ENCODE measurements at regions not wholly inside any gene's neighbourhood (a gene's known extent, or its start where the extent isn't known, plus 50 kb on each side); places are given as distances from the start of the nearest gene placed in this dataset.

DNA sequence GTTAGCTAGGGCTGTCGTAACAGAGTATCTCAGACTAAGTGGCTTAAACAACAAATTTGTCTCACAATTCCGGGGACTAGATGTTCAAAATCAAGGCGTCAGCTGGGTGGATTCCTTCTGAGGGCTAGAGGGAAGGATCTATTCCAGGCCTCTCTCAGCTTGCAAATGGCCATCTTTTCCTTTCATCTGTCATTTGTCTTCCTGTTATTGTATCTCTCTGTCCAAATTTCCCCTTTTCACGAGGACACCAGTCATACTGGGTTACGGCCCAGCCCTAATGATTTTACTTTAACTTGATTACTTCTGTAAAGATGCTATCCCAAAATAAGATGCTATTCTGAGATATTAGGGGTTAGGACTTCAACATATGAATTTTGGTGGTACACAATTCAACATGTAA, 119.0 kb upstream of the CPSF6 start:
- Histone ChIP-seq H3K36me3 (no peaks in the 10 kb centered on the region), H3K4me3 (ENCODE audit: low read depth, low read length) (no peak overlapping the region), H3K27me3 (ENCODE audit: insufficient read depth, low read depth, severe bottlenecking) (no peaks in the 10 kb centered on the region), H3K27ac (no peak overlapping the region), H3K9me3 (ENCODE audit: severe bottlenecking) (no peaks in the 10 kb centered on the region)
- DNase-seq: no peak
- TF ChIP-seq, protein P1, sequence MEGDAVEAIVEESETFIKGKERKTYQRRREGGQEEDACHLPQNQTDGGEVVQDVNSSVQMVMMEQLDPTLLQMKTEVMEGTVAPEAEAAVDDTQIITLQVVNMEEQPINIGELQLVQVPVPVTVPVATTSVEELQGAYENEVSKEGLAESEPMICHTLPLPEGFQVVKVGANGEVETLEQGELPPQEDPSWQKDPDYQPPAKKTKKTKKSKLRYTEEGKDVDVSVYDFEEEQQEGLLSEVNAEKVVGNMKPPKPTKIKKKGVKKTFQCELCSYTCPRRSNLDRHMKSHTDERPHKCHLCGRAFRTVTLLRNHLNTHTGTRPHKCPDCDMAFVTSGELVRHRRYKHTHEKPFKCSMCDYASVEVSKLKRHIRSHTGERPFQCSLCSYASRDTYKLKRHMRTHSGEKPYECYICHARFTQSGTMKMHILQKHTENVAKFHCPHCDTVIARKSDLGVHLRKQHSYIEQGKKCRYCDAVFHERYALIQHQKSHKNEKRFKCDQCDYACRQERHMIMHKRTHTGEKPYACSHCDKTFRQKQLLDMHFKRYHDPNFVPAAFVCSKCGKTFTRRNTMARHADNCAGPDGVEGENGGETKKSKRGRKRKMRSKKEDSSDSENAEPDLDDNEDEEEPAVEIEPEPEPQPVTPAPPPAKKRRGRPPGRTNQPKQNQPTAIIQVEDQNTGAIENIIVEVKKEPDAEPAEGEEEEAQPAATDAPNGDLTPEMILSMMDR (IDR thresholded peaks at IDR 0.05; ENCODE audit: low read depth, low read length): no peak

DNA sequence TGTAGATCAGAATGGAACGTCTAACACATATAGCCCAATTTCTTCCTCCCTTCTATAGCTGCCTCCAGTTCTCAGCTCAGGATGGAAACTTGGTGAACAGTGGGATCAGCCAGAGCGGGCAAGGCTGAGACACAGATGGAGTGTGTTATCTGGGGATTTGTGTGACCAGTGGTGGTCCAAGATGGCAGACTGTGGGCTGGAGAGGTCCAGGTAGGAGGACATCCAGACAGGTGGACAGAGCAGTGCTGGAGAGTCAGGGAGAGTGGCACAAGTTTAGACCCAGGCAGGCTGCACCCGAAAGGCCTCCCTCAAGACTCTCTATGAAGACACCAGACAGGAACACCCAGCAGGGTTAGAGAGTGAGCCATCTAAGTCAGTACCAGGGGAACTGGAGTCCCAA, 116.1 kb upstream of the CPSF6 start:
- Histone ChIP-seq H3K4me3 (ENCODE audit: low read depth, low read length) (no peak overlapping the region), H3K9me3 (ENCODE audit: severe bottlenecking) (no peaks in the 10 kb centered on the region), H3K27ac (no peak overlapping the region), H3K36me3 (no peaks in the 10 kb centered on the region), H3K27me3 (ENCODE audit: insufficient read depth, low read depth, severe bottlenecking) (no peaks in the 10 kb centered on the region)
- no peak for DNase-seq
- TF ChIP-seq, protein P1 (IDR thresholded peaks at IDR 0.05; ENCODE audit: low read depth, low read length): no peak

DNA sequence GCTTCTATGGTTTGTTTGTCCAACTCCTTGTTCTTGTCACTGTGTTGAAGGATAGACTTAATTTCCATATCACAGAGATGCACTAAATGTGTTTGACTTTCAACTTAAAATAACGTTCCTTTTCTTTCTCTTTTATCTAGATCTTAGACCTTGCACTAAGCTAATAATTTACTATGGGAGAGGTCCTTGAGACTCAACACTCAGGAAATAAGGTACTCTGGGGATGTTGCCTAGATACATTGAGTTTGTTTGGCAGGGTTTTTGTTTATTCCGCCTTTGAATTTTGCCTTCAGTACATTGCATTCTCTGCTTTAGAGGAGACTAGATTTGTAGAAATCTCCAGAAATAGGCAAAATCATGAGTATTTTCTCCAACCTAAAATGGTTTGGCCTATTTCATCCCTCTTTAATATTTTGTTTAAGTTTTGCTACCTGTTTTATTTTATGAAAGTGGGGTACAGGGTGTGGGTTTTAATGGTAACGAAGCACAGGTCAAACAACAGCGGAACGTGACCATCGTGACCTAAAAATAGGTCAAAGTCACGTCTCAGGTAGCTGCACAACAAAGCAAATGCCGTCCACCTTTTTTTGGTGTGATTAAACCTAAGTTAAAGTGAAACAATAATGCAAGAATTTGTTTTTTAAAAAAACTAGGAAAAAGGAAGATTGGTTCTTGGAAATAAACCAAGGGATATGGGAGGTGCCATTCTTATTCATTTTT, 115.3 kb upstream of the CPSF6 start:
- Histone ChIP-seq H3K36me3 (no peaks in the 10 kb centered on the region), H3K27ac (no peak overlapping the region), H3K4me3 (ENCODE audit: low read depth, low read length) (no peak overlapping the region), H3K27me3 (ENCODE audit: insufficient read depth, low read depth, severe bottlenecking) (no peaks in the 10 kb centered on the region), H3K9me3 (ENCODE audit: severe bottlenecking) (no peaks in the 10 kb centered on the region)
- TF ChIP-seq, protein P1 (IDR thresholded peaks at IDR 0.05; ENCODE audit: low read depth, low read length): no peak
- DNase-seq: no peak

DNA sequence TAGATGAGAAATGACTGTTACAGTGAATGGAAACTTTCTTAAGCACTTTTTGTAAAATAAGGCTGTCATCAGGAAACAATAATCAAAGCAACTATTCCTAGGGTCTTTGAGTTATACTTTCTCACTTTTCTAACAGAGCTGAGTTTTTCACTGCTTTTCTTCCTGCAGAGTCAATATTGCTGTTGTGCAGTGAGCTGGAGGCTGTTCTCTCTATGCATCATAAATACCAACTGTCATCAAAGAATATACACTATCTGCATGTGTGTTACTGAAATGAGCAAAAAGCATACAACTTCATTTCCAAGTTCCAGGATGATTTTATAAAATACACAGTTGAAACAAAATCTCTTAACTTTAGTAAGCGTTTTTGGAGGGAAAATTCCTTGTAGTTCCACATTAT, 110.4 kb upstream of the CPSF6 start:
- TF ChIP-seq, protein P1 (IDR thresholded peaks at IDR 0.05; ENCODE audit: low read depth, low read length): no peak
- DNase-seq: no peak
- no peak overlapping the region for H3K27ac ChIP-seq
- H3K4me3 ChIP-seq (ENCODE audit: low read depth, low read length): no peak overlapping the region
- H3K9me3 ChIP-seq (ENCODE audit: severe bottlenecking): no peaks in the 10 kb centered on the region
- no peaks in the 10 kb centered on the region for H3K36me3 ChIP-seq
- H3K27me3 ChIP-seq (ENCODE audit: insufficient read depth, low read depth, severe bottlenecking): no peaks in the 10 kb centered on the region

DNA sequence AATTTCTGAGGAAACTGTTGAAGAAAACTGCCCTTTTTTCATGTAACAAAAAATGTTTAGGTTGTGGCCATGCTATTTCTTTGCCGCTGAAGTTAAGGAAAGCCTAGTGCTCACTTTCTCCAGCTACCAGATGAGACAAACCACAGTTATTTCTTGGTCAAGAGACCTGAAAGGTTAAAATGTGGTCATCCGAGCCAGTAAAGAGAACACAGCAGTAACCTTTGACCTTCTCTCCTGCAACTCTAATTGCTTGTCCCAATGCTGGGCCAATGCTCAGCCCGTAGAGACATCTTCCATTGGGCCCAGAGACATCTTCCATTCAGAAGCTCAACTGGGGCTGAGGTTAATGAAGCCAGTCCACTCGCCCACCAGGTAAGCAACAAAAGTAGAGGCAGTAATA, 109.8 kb upstream of the CPSF6 start:
- Histone ChIP-seq H3K9me3 (ENCODE audit: severe bottlenecking) (no peaks in the 10 kb centered on the region), H3K36me3 (no peaks in the 10 kb centered on the region), H3K27me3 (ENCODE audit: insufficient read depth, low read depth, severe bottlenecking) (no peaks in the 10 kb centered on the region), H3K27ac (no peak overlapping the region), H3K4me3 (ENCODE audit: low read depth, low read length) (no peak overlapping the region)
- TF ChIP-seq, protein P1 (IDR thresholded peaks at IDR 0.05; ENCODE audit: low read depth, low read length): no peak
- DNase-seq: no peak

- no peaks in the 10 kb centered on the region for H3K9me3 ChIP-seq (ENCODE audit: severe bottlenecking)
- TF ChIP-seq, protein P1 (IDR thresholded peaks at IDR 0.05; ENCODE audit: low read depth, low read length): no peak
- H3K36me3 ChIP-seq: no peaks in the 10 kb centered on the region
- no peaks in the 10 kb centered on the region for H3K27me3 ChIP-seq (ENCODE audit: insufficient read depth, low read depth, severe bottlenecking)
- no peak overlapping the region for H3K4me3 ChIP-seq (ENCODE audit: low read depth, low read length)
- no peak overlapping the region for H3K27ac ChIP-seq
- no peak for DNase-seq
Observed at GRCh38 chr12:69130064-69130463, 109.3 kb upstream of the CPSF6 start.

Data from WERI-Rb-1 (cell line).